ENCODE measurements at regions not wholly inside any gene's neighbourhood (a gene's known extent, or its start where the extent isn't known, plus 50 kb on each side); places are given as distances from the start of the nearest gene placed in this dataset.

- Histone ChIP-seq H2AFZ (no peak overlapping the region), H3F3A (replicated peaks; ENCODE audit: low read depth) (no peaks in the 10 kb centered on the region), H3K36me3 (ENCODE audit: insufficient read depth) (no peaks in the 10 kb centered on the region), H3K4me2 (no peak overlapping the region), H4K20me1 (replicated peaks; ENCODE audit: insufficient read depth) (no peaks in the 10 kb centered on the region), H3K27ac (ENCODE audit: low read depth) (no peak overlapping the region), H3K4me1 (ENCODE audit: insufficient read depth) (peaks cover 17% of the 10 kb centered on the region), H3K79me2 (replicated peaks; ENCODE audit: insufficient read depth) (no peaks in the 10 kb centered on the region), H3K9me2 (ENCODE audit: insufficient read depth) (no peaks in the 10 kb centered on the region), H3K4me3 (no peak overlapping the region), H3K27me3 (ENCODE audit: insufficient read depth) (no peaks in the 10 kb centered on the region)
- Mint-ChIP-seq H3K27ac (no peak overlapping the region), H3K27me3 (ENCODE audit: insufficient read depth, low read depth, poor library complexity) (peaks cover 2% of the 10 kb centered on the region), H3K4me1 (peaks cover 26% of the 10 kb centered on the region), H3K9me3 (peaks cover 3% of the 10 kb centered on the region; the same call in 1 of the 3 replicates), H3K36me3 (ENCODE audit: low read depth) (no peaks in the 10 kb centered on the region; the same call in 2 of the 3 replicates), H3K4me3 (no peak overlapping the region)
- DNase-seq (ENCODE audit: low spot score) (no peak), ATAC-seq (no peak)
- no peak for TF ChIP-seq ZNF114 (CRISPR knock-in tag; IDR thresholded peaks at IDR 0.05)
- no peak for TF ChIP-seq REST (IDR thresholded peaks at IDR 0.05; ENCODE audit: unreplicated experiment)
- TF ChIP-seq, protein P1, sequence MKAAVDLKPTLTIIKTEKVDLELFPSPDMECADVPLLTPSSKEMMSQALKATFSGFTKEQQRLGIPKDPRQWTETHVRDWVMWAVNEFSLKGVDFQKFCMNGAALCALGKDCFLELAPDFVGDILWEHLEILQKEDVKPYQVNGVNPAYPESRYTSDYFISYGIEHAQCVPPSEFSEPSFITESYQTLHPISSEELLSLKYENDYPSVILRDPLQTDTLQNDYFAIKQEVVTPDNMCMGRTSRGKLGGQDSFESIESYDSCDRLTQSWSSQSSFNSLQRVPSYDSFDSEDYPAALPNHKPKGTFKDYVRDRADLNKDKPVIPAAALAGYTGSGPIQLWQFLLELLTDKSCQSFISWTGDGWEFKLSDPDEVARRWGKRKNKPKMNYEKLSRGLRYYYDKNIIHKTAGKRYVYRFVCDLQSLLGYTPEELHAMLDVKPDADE (IDR thresholded peaks at IDR 0.05) = no peak
- TF ChIP-seq, protein P2, sequence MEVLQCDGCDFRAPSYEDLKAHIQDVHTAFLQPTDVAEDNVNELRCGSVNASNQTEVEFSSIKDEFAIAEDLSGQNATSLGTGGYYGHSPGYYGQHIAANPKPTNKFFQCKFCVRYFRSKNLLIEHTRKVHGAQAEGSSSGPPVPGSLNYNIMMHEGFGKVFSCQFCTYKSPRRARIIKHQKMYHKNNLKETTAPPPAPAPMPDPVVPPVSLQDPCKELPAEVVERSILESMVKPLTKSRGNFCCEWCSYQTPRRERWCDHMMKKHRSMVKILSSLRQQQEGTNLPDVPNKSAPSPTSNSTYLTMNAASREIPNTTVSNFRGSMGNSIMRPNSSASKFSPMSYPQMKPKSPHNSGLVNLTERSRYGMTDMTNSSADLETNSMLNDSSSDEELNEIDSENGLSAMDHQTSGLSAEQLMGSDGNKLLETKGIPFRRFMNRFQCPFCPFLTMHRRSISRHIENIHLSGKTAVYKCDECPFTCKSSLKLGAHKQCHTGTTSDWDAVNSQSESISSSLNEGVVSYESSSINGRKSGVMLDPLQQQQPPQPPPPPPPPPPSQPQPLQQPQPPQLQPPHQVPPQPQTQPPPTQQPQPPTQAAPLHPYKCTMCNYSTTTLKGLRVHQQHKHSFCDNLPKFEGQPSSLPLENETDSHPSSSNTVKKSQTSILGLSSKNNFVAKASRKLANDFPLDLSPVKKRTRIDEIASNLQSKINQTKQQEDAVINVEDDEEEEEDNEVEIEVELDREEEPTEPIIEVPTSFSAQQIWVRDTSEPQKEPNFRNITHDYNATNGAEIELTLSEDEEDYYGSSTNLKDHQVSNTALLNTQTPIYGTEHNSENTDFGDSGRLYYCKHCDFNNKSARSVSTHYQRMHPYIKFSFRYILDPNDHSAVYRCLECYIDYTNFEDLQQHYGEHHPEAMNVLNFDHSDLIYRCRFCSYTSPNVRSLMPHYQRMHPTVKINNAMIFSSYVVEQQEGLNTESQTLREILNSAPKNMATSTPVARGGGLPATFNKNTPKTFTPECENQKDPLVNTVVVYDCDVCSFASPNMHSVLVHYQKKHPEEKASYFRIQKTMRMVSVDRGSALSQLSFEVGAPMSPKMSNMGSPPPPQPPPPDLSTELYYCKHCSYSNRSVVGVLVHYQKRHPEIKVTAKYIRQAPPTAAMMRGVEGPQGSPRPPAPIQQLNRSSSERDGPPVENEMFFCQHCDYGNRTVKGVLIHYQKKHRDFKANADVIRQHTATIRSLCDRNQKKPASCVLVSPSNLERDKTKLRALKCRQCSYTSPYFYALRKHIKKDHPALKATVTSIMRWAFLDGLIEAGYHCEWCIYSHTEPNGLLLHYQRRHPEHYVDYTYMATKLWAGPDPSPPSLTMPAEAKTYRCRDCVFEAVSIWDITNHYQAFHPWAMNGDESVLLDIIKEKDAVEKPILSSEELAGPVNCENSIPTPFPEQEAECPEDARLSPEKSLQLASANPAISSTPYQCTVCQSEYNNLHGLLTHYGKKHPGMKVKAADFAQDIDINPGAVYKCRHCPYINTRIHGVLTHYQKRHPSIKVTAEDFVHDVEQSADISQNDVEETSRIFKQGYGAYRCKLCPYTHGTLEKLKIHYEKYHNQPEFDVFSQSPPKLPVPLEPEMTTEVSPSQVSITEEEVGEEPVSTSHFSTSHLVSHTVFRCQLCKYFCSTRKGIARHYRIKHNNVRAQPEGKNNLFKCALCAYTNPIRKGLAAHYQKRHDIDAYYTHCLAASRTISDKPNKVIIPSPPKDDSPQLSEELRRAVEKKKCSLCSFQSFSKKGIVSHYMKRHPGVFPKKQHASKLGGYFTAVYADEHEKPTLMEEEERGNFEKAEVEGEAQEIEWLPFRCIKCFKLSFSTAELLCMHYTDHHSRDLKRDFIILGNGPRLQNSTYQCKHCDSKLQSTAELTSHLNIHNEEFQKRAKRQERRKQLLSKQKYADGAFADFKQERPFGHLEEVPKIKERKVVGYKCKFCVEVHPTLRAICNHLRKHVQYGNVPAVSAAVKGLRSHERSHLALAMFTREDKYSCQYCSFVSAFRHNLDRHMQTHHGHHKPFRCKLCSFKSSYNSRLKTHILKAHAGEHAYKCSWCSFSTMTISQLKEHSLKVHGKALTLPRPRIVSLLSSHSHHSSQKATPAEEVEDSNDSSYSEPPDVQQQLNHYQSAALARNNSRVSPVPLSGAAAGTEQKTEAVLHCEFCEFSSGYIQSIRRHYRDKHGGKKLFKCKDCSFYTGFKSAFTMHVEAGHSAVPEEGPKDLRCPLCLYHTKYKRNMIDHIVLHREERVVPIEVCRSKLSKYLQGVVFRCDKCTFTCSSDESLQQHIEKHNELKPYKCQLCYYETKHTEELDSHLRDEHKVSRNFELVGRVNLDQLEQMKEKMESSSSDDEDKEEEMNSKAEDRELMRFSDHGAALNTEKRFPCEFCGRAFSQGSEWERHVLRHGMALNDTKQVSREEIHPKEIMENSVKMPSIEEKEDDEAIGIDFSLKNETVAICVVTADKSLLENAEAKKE (CRISPR knock-in tag; IDR thresholded peaks at IDR 0.05) = no peak
- TF ChIP-seq JUNB (IDR thresholded peaks at IDR 0.05; ENCODE audit: unreplicated experiment) = no peak
- TF ChIP-seq STAT1 (IDR thresholded peaks at IDR 0.05; ENCODE audit: unreplicated experiment) = no peak
- TF ChIP-seq POLR2AphosphoS5 (IDR thresholded peaks at IDR 0.05; ENCODE audit: low read depth) = no peak
- no peak for TF ChIP-seq EZH2 (IDR thresholded peaks at IDR 0.05; ENCODE audit: low read depth, unreplicated experiment)
- TF ChIP-seq ZNF331 (CRISPR knock-in tag; IDR thresholded peaks at IDR 0.05; ENCODE audit: low read depth) = no peak
- TF ChIP-seq NANOG (IDR thresholded peaks at IDR 0.05; ENCODE audit: borderline replicate concordance) = no peak
- TF ChIP-seq EZH2phosphoT487 (IDR thresholded peaks at IDR 0.05; ENCODE audit: unreplicated experiment) = no peak
- TF ChIP-seq, protein P3, sequence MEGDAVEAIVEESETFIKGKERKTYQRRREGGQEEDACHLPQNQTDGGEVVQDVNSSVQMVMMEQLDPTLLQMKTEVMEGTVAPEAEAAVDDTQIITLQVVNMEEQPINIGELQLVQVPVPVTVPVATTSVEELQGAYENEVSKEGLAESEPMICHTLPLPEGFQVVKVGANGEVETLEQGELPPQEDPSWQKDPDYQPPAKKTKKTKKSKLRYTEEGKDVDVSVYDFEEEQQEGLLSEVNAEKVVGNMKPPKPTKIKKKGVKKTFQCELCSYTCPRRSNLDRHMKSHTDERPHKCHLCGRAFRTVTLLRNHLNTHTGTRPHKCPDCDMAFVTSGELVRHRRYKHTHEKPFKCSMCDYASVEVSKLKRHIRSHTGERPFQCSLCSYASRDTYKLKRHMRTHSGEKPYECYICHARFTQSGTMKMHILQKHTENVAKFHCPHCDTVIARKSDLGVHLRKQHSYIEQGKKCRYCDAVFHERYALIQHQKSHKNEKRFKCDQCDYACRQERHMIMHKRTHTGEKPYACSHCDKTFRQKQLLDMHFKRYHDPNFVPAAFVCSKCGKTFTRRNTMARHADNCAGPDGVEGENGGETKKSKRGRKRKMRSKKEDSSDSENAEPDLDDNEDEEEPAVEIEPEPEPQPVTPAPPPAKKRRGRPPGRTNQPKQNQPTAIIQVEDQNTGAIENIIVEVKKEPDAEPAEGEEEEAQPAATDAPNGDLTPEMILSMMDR (conservative IDR thresholded peaks at IDR 0.05; ENCODE audit: low read depth in 2 of 2) = no peak
Observed at GRCh38 chr1:229186373-229187056, 84.4 kb upstream of the RAB4A start.

All from GM23338 (cell line).